PC-3 (cell line): ENCODE measurements at regions not wholly inside any gene's neighbourhood (a gene's known extent, or its start where the extent isn't known, plus 50 kb on each side); places are given as distances from the start of the nearest gene placed in this dataset.

ENCODE experiments used
- EZH2 ChIP-seq: fragments of 300-600 bp; sonication (generic); IDR thresholded peaks from one replicate; pipeline ENCODE4 v1.6.1; 2017; ENCODE audit warnings: antibody characterized with exemption, mild to moderate bottlenecking, low read length; ENCODE audit not compliant: unreplicated experiment
- EZH2phosphoT487 ChIP-seq: fragments of 300-600 bp; sonication (generic); IDR thresholded peaks from 2 replicates; pipeline ENCODE4 v1.6.1; 2018; ENCODE audit warnings: mild to moderate bottlenecking, antibody characterized with exemption, low read length, borderline replicate concordance
- TF ChIP-seq, protein P1 (sequence below): fragments of 300-600 bp; sonication (generic); conservative IDR thresholded peaks from 2 replicates; pipeline ENCODE4 v1.5.1; 2017; ENCODE audit warnings: antibody characterized with exemption, low read depth, mild to moderate bottlenecking, low read length

DNA sequence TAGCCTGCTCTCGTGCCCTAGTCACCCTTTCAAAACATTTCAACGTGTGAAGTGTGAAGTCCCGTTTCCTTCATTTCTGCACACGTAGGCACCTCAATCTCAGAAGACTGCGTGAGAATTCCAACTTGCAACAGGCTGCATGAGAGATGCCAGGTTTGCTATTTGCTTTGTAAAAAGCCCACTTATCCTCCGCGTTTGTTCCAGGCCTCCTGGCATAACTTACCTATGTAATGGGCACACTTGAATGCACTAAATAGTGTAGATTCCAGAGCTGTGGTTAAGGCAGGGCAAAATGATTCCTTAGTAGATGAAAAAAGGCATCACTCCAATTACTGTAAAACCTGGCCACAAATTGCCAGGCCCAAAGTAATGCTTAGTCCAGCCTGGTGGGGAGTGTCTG, 179.6 kb downstream of the INO80D start:
- TF ChIP-seq, protein P1, sequence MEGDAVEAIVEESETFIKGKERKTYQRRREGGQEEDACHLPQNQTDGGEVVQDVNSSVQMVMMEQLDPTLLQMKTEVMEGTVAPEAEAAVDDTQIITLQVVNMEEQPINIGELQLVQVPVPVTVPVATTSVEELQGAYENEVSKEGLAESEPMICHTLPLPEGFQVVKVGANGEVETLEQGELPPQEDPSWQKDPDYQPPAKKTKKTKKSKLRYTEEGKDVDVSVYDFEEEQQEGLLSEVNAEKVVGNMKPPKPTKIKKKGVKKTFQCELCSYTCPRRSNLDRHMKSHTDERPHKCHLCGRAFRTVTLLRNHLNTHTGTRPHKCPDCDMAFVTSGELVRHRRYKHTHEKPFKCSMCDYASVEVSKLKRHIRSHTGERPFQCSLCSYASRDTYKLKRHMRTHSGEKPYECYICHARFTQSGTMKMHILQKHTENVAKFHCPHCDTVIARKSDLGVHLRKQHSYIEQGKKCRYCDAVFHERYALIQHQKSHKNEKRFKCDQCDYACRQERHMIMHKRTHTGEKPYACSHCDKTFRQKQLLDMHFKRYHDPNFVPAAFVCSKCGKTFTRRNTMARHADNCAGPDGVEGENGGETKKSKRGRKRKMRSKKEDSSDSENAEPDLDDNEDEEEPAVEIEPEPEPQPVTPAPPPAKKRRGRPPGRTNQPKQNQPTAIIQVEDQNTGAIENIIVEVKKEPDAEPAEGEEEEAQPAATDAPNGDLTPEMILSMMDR, result no peak
- TF ChIP-seq EZH2phosphoT487 (no peak), EZH2 (no peak)
